Brain pericyte (primary cell): ENCODE measurements at regions not wholly inside any gene's neighbourhood (a gene's known extent, or its start where the extent isn't known, plus 50 kb on each side); places are given as distances from the start of the nearest gene placed in this dataset.
"Not testable (repeated sequence)": the region's sequence is repeated elsewhere in the genome, so short reads cannot be mapped to it uniquely, and the experiment has no call there.

Experiments used
- DNase-seq: peaks from one replicate; pipeline ENCODE4 v3.0.0-alpha.2; 2012; ENCODE audit warnings: low read depth, low spot score

DNA sequence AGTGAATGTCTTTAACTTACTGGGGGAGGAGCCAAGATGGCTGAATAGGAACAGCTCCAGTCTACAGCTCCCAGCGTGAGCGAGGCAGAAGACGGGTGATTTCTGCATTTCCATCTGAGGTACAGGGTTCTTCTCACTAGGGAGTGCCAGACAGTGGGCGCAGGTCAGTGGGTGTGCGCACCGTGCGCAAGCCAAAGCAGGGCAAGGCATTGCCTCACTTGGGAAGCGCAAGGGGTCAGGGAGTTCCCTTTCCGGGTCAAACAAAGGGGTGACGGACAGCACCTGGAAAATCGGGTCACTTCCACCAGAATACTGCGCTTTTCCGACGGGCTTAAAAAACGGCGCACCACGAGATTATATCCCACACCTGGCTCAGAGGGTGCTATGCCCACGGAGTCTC, 187.3 kb downstream of the CHIC2 start:
- DNase-seq, result not testable (repeated sequence)

DNA sequence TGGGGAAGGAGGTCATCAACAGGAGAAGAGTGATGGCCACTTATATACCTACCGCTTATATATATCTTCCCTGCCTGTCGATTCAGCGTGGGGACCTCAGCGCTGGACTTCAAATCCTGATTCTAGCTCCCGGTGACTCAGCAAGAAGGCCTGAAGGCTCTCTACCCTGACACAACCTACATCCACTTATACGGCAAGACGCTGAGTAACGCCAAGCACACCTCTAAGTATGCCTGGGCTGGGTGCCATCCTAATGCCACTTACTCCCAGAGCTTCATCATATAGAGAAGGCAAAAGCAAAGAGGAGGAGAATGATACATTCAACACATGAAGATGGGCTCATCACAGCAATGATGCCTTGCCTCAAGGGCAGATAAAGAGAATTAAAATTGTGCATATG, 198.3 kb downstream of the CHIC2 start:
- DNase-seq, result no peak

DNA sequence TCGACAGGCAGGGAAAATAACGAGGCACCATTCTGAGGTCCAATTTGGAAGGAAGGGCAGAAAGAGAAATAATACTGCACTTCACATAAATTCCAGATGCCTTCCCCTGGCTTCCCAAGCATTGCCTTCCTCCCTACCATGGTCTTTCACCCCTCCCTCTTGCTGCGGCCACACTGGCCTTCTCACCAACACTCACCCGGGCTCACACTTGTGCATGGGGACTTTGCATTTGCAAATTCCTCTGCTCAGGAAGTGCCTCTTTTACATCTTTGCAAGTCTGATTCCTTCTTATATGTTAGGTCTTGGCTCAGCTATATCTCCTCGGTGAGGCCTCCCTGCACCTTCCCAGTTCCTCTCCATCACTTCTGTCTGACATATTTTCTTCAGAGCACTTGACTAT, 199.4 kb downstream of the CHIC2 start:
- no peak for DNase-seq

DNA sequence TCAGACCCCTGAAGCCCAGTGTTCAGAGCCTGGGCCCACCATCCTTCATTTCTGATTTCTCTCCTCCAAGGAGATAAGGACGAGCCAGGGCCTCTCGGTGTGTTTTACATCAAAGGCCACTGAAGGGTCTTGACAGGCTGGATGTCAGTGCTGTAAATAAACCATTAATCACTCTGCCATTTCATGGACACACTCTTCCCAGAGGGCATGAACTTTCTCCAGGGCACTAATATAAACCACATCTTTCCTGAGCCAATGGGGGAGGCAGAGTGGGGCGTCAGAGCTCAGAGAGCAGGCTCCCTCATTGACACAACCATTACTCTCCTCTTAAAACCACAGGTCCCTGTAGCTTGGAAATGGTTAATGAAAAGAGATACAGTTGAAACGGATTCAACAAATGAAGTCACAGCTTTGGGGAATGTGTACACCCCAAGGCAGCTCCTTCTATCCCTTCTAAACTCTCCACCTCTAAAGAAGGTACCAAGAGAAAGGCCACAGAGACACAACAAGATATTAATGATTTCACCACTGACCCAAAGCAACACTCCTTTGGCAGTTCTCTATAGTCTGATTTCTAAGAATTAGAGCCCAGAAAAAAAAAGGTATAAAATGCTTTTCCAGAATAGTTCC, 200.6 kb downstream of the CHIC2 start:
- no peak for DNase-seq

DNA sequence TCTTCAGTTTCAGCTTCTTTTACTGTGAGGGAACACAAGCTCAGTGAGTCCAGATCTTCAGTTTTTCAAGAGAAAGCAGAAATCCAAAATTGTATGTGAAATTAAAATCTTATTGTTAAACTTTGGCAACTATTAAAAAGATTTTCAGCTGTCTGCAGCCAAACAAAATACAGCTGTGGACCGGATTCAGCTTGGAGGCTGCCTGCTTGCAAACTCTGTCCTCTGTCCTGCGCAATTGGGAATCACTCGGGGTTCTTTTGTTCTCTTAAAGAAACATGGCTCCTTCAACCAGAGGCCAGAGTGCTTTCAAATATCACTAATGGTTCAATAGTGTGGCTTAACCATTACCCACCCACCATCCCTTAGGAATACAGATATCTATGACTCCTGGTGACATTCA, 201.2 kb downstream of the CHIC2 start:
- peak; percentile 69 for DNase-seq

DNA sequence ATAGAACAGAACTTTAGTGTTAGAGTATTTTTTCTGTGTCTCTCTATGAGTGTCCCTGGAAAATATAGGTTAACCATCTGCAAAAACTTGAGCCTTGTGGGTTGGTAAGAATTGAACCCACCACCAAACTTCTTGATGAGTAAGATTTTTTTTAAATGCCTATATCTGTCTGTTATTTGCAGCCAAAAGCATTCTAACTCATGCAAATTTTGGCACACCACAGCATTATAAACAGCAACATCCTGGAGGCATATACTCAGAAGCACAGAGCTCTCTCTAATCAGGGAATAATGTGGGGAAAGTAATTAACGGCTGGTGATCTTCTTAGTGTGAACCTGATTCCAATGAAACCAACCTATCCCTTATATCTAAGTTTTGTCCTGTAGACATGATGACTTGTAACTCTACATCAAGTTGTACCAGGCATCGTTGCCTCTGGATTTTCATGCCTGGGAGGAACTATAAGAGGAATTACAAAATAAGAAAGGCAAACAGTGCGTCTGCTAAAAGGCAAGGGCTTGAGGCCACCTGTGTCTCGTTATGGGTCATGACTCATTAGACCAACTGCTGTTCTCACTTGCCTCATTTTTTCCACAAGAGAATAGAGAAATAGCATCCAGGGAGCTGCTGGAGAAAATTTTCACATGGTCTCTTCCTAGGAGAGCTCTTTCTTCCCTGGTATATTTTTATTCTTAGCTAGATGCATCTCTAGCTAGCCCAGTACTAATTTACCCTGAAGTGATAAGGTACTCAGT, 202.4 kb downstream of the CHIC2 start:
- peak; percentile 94 for DNase-seq

DNA sequence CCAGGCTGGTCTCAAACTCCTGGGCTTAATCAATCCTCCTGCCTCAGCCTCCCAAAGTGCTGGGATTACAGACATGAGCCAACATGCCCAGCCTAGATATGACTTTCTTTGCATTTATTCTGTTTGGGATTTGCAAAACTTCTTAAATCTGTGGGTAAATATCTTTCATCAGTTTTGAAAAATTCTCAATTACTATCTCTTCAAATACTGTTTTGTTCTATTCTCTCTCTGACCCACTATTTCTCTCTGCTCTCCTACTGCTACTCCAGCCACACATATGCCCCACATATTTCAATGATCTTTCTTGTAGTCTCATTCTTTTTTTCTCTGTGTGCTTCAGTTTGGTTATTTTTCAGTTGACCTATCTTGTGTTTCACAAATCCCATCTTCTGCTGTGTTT, 205.1 kb downstream of the CHIC2 start:
- DNase-seq, result no peak

DNA sequence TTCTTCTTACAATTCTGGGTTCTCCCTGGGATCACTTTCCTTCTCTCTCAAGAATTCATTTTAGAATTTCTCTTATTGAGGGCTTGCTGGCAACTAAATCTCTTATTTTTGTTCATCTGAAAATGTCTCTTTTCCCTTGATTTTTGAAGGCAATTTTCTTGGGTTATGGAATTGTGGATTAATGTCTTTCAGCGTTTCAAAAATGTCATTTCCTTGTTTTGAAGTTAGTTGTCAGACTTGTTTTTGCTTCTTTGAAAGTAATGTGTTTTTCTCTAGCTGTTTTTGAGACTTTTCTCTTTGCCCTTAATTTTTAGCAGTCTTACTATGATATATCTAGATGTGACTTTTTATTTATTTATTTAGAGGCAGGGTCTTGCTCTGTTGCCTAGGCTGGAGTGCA, 205.7 kb downstream of the CHIC2 start:
- DNase-seq, result no peak

DNA sequence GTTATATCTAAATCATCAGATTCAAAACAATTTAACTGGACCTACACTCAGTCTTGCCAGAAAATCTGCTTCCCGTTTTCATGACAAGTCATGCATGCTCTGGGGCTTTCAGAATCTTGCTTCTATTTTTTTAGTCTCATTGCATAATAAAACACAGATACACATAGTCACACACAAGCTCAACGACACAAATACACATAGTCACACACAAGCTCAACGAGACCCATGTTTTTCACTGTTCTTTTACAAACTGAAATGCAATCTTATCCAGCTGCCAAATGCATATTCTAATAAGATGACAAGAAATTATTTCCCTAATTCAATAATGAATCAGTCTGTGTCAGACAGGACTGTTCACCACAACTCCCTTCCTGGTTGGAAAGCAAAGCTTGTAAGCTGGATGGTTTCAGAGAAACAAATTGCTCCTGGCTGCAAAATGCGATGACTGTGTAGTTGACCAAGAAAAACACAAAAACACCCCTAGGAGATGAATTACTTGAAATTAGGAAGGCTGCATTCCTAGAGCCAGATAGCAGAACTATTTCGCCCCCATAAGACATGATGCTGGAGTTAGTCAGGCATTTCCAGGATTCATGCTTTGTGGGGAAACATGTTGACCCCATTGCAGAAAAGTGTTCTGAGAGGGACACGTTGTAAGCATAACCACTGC, 208.7 kb downstream of the CHIC2 start:
- no peak for DNase-seq

DNA sequence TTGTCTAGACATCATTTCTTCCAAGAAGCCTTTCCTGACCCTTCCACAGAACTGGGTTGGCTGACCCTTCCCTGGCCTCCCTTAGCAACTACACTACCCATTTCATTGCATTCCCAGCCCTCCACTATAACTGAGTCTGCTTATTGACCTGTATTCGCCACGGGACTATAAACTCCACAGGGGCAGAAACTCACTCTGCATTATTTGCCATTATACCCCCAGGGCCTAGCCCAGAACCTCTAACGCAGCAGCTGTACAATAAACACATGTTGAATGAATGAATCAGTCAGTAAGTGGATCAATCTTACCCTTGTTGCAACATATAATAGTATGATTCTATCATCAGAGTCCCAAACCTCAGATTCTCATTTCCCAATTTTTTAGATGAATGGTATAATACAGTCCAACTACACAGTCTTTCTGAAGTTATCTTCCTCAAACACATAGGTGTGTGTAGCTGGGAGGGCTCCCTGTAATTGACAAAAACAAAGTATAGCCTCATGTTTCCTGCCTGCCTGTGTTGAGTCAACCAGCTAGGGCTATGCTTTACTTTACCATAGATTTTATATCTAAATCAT, 209.3 kb downstream of the CHIC2 start:
- peak; percentile 25 for DNase-seq

DNA sequence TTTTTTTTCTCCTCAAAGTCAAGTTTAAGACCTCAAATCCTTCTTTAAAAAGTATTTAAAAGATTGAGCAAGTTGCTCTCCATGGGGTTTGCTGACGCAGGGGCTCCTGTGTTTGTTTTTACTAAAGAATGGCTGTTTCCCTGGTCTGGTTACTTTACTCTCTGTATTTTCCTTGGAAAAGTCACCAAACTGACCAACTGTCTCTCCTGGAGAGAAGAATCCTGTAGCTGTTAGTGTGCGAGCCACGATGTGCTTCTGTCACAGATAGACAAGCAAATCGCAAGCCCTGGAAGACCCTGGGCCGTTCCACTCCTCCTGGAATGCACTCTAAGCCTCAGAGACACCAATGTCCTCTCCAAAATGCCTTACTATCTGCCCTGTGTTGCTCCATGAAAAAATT, 212.1 kb downstream of the CHIC2 start:
- peak; percentile 86 for DNase-seq

DNA sequence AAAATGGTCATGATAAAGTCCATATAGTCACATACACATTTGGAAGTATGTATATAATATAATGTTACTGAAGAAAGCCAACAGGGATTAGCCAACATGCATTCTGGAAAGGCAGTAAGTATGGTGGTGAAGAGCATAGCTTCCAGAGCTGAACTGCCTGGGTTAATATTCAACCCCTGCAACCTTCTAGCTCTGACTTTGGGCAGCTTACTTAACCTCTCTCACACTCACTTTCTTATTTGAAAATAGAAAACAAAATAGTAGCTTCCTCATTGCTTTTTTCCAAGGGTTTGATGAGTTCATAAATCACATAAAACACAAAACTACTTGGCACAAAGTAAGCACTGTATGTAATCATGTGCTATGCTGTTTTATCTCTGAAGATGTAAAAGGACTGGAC, 216.4 kb downstream of the CHIC2 start:
- no peak for DNase-seq

DNA sequence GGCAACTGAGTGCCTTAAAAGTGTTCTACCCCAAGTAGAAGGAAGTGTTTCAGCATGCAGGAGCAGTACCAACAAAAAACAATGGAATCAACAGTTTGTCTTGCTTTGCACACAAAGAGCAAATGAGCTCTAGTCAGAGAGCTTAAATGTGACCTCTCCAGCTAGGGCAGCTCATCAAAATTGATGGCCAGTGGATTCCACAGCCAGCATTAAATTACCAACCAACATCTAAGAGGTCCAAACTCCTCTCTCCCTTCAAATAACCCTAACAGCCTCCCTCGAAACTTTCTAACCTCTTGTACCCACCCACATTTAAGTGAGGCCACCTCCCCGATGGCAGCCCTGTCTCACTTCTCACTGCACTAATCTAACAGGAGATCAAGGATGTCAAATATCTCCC, 219.9 kb downstream of the CHIC2 start:
- DNase-seq, result no peak

DNA sequence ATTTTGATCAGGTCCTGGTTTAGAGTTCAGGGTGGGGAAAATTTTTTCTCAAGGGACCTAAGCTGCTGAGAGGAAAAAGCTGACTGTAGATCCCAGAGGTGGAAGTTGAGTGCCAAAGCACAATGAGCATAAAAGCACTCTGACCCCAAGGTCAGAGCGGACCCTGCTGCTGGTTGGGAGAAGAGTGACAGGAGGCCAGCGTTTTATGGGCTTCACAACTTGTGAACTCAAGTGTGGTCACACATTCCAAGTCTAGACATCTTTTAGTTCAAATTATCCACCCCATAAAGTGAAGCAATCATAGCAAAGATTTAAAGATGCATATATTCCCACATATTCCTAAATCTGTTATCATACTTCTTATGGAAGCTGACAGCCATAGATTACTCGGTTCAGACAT, 220.3 kb downstream of the CHIC2 start:
- DNase-seq, result no peak

DNA sequence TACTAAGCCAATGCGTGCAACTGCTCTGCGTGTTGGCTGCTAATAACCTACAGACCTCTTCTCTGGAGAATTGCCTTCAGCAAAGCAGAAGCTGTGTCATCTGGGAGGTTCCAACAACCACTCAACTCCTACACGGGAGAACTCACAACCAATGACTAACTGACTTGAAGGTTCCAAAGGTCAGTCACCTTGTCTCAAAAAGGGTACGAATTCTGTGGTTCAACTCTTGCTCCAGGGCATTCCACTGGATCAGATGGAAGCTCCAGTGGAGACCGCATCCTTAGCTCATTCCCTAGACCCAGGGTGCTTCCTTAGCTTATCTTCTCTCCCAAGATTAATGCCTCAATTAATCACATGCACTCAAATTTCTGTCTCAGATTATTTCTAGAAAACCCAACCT, 222.7 kb downstream of the CHIC2 start:
- no peak for DNase-seq

DNA sequence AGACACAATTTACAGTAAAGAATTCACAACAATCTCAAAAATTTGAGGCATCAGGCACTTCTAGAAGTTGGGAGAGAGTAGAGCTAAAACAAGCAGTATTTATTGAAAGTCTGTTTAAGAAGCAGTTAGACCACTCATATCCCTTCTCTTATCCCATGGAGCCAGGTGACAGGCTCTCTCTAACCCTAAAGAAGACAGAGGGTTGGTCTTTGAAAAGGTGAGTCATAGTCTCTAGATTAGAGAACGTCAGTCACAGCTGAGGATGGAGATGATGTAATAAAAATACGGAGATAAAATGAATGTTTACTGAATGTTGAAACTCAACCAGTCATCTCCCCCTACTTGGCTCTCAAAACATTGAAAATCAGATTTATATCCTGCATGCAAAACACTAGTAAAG, 223.8 kb downstream of the CHIC2 start:
- no peak for DNase-seq

DNA sequence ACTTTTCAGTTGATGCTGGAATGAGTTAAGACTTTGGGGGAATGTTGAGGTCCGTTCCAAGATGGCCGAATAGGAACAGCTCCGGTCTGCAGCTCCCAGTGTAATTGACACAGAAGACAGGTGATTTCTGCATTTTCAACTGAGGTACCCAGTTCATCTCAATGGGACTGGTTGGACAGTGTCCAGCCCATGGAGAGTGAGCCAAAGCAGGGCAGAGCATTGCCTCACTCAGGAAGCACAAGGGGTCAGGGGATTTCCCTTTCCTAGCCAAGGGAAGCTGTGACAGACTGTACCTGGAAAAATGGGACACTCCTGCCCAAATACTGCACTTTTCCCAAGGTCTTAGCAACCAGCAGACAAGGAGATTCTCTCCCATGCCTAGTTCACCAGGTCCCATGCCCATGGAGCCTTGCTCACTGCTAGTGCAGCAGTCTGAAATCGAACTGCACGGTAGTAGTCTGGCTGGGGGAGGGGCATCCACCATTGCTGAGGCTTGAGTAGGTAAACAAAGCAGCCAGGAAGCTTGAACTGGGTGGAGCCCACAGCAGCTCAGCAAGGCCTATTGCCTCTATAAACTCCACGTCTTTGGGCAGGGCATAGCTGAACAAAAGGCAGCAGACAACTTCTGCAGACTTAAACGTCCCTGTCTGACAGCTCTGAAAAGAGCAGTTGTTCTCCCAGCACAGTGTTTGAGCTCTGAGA, 231.0 kb downstream of the CHIC2 start:
- DNase-seq, result not testable (repeated sequence)

DNA sequence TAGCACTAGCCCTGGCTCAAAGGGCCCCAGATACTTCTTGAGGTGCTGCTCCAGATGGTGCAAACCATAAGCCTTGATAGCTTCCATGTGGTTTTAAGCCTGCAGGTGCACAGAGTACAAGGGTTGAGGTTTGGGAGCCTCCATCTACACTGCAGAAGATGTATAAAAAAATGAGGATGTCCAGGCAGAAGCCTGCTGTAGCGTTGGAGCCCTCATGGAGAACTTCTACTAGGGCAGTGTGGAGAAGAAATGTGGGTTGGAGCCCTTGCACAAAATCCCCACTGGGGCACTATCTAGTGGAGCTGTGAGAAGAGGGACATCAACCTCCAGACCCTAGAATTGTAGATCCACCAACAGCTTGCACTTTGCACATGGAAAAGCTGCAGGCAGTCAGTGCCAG, 231.9 kb downstream of the CHIC2 start:
- DNase-seq, result no peak

DNA sequence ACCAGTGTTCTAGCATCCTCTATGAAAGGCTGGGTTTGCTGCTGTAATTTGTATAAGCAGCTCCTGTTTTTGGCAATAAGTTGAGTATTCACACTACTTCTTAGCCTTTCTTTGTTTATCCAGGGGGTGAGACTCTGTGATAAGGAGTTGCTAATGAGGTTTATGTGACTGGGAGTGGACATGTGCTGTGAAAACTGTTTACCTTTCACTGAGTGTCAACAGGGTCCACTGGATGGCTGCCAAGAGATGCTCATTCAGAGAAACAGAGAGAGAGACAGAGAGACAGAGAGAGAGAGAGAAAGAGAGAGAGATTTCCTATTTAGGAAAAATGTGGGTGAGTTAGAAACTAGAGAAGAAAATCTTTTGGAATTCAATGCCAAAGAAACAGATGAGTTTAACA, 233.9 kb downstream of the CHIC2 start:
- no peak for DNase-seq

DNA sequence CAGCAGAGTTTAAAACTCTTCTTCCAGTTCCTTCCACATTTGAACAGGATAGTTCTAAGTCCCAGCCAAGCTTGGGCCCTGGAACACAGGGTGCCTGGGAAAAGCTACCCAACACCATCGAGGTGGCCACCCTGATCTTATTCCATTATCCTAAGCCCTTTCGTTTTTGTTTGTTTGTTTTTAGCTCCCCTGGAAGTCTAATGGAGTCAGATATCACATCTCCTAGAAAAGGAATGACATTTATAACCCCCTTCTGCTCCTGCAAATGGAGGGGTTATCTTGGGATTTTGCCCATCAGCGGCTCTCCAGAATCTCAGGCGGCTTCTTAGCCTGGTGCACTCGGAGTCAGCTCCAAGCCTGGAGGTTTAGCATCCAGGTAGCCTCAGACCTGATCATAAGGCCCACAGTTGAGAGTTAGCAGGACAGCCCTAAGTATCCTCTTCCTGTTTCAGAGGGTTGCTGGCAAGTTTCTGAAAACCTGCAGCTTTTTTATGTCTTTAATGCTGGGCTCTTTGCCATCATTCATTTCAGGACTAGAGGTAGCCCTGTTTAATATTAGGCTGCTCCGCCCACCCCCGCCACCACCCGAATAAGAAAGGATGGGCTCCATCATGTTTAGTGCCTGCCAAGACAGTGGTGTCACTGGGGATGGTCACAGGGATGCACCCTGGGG, 230.0 kb upstream of the LNX1 start:
- DNase-seq, result no peak

DNA sequence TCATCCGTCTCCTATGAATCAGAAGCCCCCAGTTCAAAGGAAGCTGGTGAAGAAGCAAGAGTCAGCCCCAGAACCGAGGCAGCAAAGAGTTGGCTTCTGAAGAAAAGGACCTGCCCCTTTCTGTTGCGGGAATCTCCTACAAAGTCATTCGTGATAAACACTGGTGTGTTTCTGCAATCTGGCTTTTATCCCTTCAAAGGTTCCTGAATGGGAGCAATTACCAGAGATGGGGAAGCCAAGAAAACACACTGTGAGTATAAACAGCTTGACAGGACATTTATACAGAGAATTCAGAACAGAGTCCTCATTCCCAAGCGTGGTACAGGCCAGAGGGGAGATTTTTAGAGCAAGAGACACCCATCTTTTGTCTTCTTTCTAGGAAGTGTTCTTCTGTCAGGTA, 226.8 kb upstream of the LNX1 start:
- DNase-seq, result no peak

DNA sequence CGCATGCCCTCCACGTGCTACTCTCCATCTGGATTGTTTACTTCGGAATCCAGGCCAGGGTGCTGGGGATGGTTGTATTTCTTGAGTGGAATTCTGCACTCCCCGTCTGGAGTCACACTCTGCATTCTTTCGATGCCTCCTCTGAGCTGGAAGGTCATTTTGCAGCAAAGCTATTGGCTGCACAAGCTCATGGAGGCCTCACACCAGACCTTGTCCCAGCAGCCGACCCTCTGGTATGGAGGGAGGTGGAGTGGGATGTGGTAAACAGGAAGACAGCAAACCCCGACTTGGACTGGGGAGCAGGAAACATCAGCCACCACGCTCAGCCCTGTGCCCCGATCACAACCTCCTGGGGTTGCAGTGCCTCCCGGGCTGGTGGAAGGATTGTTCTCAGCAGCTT, 225.3 kb upstream of the LNX1 start:
- DNase-seq, result no peak
